Type B pancreatic cell (in vitro differentiated cells): ENCODE measurements at regions not wholly inside any gene's neighbourhood (a gene's known extent, or its start where the extent isn't known, plus 50 kb on each side); places are given as distances from the start of the nearest gene placed in this dataset.

ENCODE experiments used
- DNase-seq: peaks from one replicate; pipeline ENCODE4 v3.0.0; 2021; ENCODE audit warnings: mixed read lengths; ENCODE audit not compliant: unreplicated experiment; ENCODE audit errors: extremely low spot score
- H3K27ac Mint-ChIP-seq: 2 replicates; pipeline ENCODE4 v1.8.0; 2021; ENCODE audit warnings: mild to moderate bottlenecking, mixed read lengths
- H3K27me3 Mint-ChIP-seq: 2 replicates; pipeline ENCODE4 v1.8.0; 2021; ENCODE audit warnings: mixed read lengths
- H3K36me3 Mint-ChIP-seq: 2 replicates; pipeline ENCODE4 v1.8.0; 2021; ENCODE audit warnings: mixed read lengths
- H3K4me1 Mint-ChIP-seq: one replicate; pipeline ENCODE4 v1.8.0; 2021; ENCODE audit warnings: mixed read lengths; ENCODE audit not compliant: unreplicated experiment
- H3K4me3 Mint-ChIP-seq: 2 replicates; pipeline ENCODE4 v1.8.0; 2021; ENCODE audit warnings: mild to moderate bottlenecking, mixed read lengths
- H3K9me3 Mint-ChIP-seq: 2 replicates; pipeline ENCODE4 v1.8.0; 2021; ENCODE audit warnings: mixed read lengths
- TF ChIP-seq, protein P1 (sequence below): fragments of 200-600 bp; sonication (generic); conservative IDR thresholded peaks from 2 replicates; pipeline ENCODE4 v1.5.0; 2021; ENCODE audit warnings: antibody characterized with exemption, mild to moderate bottlenecking

DNA sequence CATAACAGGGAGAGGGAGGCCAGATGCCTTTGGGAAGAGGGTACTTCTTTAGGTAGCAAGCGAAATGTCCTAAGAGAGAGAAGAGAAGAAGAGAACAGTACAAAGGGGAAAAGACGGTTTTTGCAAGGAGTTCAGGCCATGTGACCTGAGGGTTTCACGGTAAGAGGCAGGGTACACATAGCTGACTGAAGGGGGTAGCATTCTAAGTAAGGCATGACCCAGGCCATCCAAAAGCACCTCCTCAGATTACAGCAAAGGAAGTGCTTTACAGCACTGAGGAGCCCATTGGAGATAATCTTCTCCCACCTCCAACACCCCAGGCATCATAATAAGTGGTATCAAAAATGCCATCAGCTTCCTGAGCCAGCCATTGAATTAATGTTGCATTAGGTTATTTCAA, 258.2 kb upstream of the NPY start:
- TF ChIP-seq, protein P1, sequence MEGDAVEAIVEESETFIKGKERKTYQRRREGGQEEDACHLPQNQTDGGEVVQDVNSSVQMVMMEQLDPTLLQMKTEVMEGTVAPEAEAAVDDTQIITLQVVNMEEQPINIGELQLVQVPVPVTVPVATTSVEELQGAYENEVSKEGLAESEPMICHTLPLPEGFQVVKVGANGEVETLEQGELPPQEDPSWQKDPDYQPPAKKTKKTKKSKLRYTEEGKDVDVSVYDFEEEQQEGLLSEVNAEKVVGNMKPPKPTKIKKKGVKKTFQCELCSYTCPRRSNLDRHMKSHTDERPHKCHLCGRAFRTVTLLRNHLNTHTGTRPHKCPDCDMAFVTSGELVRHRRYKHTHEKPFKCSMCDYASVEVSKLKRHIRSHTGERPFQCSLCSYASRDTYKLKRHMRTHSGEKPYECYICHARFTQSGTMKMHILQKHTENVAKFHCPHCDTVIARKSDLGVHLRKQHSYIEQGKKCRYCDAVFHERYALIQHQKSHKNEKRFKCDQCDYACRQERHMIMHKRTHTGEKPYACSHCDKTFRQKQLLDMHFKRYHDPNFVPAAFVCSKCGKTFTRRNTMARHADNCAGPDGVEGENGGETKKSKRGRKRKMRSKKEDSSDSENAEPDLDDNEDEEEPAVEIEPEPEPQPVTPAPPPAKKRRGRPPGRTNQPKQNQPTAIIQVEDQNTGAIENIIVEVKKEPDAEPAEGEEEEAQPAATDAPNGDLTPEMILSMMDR = no peak
- H3K27ac Mint-ChIP-seq = no peak overlapping the region
- H3K4me1 Mint-ChIP-seq = peaks cover 9% of the 10 kb centered on the region
- peaks cover 3% of the 10 kb centered on the region for H3K27me3 Mint-ChIP-seq
- DNase-seq = no peak
- H3K9me3 Mint-ChIP-seq = no peaks in the 10 kb centered on the region
- H3K36me3 Mint-ChIP-seq = no peaks in the 10 kb centered on the region
- no peak overlapping the region for H3K4me3 Mint-ChIP-seq

DNA sequence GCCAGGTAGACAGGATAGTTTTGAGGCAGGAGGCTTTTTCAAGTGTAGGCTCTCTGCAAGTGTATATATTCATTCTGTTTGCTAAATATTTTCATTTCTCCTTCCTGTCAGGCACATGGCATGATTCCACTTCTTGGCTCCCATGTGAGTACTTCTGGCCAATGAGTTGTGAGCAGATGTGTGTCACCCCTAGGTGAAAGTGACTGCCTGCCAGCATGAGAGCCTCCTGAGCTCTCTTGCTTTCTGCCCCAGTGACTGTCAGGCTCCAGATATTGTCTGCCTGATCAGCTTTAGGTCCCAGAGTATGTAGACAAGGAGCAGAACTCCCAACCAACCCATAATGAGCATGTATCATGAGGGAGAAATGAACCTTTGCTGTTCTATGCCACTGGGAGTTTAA, 257.6 kb upstream of the NPY start:
- Mint-ChIP-seq H3K27ac (no peak overlapping the region), H3K9me3 (no peaks in the 10 kb centered on the region), H3K27me3 (peaks cover 3% of the 10 kb centered on the region), H3K4me3 (no peak overlapping the region), H3K36me3 (no peaks in the 10 kb centered on the region), H3K4me1 (peaks cover 9% of the 10 kb centered on the region)
- no peak for DNase-seq
- TF ChIP-seq, protein P1 = no peak

DNA sequence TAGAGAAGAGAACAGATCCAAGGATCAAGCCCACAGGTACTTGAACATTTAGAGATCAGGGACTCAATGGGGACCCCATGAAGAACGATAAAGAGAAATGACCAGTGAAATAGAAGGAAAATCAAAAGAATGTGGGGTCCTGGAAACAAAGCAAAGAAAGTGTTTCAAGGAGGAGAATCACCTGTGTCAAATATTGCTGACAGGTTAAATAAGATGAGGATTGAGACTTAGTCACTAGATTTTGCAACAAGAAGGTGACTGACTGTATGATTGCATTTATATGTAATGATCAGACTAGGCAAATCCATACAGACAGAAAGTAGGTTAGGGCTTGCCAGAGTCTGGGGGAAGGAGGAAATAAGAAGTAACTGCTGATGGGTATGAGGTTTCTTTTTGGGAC, 254.9 kb upstream of the NPY start:
- Mint-ChIP-seq H3K27ac (no peak overlapping the region), H3K9me3 (no peaks in the 10 kb centered on the region), H3K4me1 (peaks cover 9% of the 10 kb centered on the region), H3K4me3 (no peak overlapping the region), H3K36me3 (no peaks in the 10 kb centered on the region), H3K27me3 (peaks cover 3% of the 10 kb centered on the region)
- no peak for DNase-seq
- TF ChIP-seq, protein P1 = no peak

- no peak for DNase-seq
- Mint-ChIP-seq H3K27me3 (no peaks in the 10 kb centered on the region), H3K4me1 (no peaks in the 10 kb centered on the region), H3K9me3 (peaks cover 5% of the 10 kb centered on the region), H3K4me3 (no peak overlapping the region), H3K27ac (no peak overlapping the region), H3K36me3 (no peaks in the 10 kb centered on the region)
- TF ChIP-seq, protein P1 = no peak
Measured at GRCh38 chr7:24034251-24034650, 249.7 kb upstream of the NPY start.

GRCh38 chr7:24035366-24036032, 248.5 kb upstream of the NPY start:
- H3K4me1 Mint-ChIP-seq = no peaks in the 10 kb centered on the region
- no peaks in the 10 kb centered on the region for H3K27me3 Mint-ChIP-seq
- peaks cover 5% of the 10 kb centered on the region for H3K9me3 Mint-ChIP-seq
- H3K27ac Mint-ChIP-seq = no peak overlapping the region
- no peaks in the 10 kb centered on the region for H3K36me3 Mint-ChIP-seq
- TF ChIP-seq, protein P1 = no peak
- no peak for DNase-seq
- no peak overlapping the region for H3K4me3 Mint-ChIP-seq

GRCh38 chr7:24036033-24036412, 248.0 kb upstream of the NPY start:
- H3K27me3 Mint-ChIP-seq = no peaks in the 10 kb centered on the region
- no peak overlapping the region for H3K27ac Mint-ChIP-seq

More at GRCh38 chr7:24036033-24036412, 248.0 kb upstream of the NPY start:
- DNase-seq = no peak
- no peaks in the 10 kb centered on the region for H3K4me1 Mint-ChIP-seq
- no peak overlapping the region for H3K4me3 Mint-ChIP-seq
- H3K9me3 Mint-ChIP-seq = peaks cover 5% of the 10 kb centered on the region
- H3K36me3 Mint-ChIP-seq = no peaks in the 10 kb centered on the region
- TF ChIP-seq, protein P1 = no peak
